Neural cell (in vitro differentiated cells): ENCODE measurements at regions not wholly inside any gene's neighbourhood (a gene's known extent, or its start where the extent isn't known, plus 50 kb on each side); places are given as distances from the start of the nearest gene placed in this dataset.

Experiments
- H2AFZ ChIP-seq: fragments of 200-600, 300-800 bp; sonication (generic), shearing (Covaris generic); 2 replicates; pipeline ENCODE4 v1.6.0; 2014; ENCODE audit warnings: low read depth, mild to moderate bottlenecking, antibody characterized with exemption, low read length, moderate library complexity
- H3F3A ChIP-seq: fragments of 200-600 bp; shearing (Covaris generic); 2 replicates; pipeline ENCODE4 v1.6.1; 2016; ENCODE audit warnings: mild to moderate bottlenecking, moderate library complexity, mixed read lengths, antibody characterized with exemption, low read length; ENCODE audit not compliant: insufficient read depth, poor library complexity, severe bottlenecking
- H3K27ac ChIP-seq: fragments of 200-600, 300-800 bp; sonication (generic), shearing (Covaris generic); 2 replicates; pipeline ENCODE4 v1.5.1; 2014; ENCODE audit warnings: mild to moderate bottlenecking, low read length, moderate library complexity
- H3K27me3 ChIP-seq: fragments of 300-800, 200-600 bp; sonication (generic), shearing (Covaris generic); 2 replicates; pipeline ENCODE4 v1.6.0; 2014; ENCODE audit warnings: mild to moderate bottlenecking, low read depth, low read length, moderate library complexity; ENCODE audit not compliant: insufficient read depth
- H3K36me3 ChIP-seq: fragments of 300-800, 200-600 bp; sonication (generic), shearing (Covaris generic); 2 replicates; pipeline ENCODE4 v1.5.1; 2014; ENCODE audit warnings: mild to moderate bottlenecking, antibody characterized with exemption, low read length, moderate library complexity; ENCODE audit not compliant: insufficient read depth
- H3K4me2 ChIP-seq: fragments of 300-800, 200-600 bp; sonication (generic), shearing (Covaris generic); 2 replicates; pipeline ENCODE4 v1.6.0; 2014; ENCODE audit warnings: mild to moderate bottlenecking, low read length
- H3K4me3 ChIP-seq: fragments of 300-800, 200-600 bp; sonication (generic), shearing (Covaris generic); 2 replicates; pipeline ENCODE4 v1.5.1; 2014; ENCODE audit warnings: mild to moderate bottlenecking, low read length, moderate library complexity
- H3K79me2 ChIP-seq: fragments of 200-600 bp; shearing (Covaris generic); replicated peaks from 2 replicates; pipeline ENCODE4 v1.6.0; 2014; ENCODE audit warnings: mild to moderate bottlenecking, low read length, moderate library complexity; ENCODE audit not compliant: insufficient read depth
- H3K9ac ChIP-seq: fragments of 300-800, 200-600 bp; sonication (generic), shearing (Covaris generic); 2 replicates; pipeline ENCODE4 v1.6.1; 2016; ENCODE audit warnings: mild to moderate bottlenecking, low read length, mixed read lengths
- H3K9me2 ChIP-seq: fragments of 200-600 bp; shearing (Covaris generic); 2 replicates; pipeline ENCODE4 v1.6.1; 2016; ENCODE audit warnings: mild to moderate bottlenecking, low read length, mixed read lengths; ENCODE audit not compliant: insufficient read depth
- H3K9me3 ChIP-seq: fragments of 200-600, 300-800 bp; sonication (generic), shearing (Covaris generic); 2 replicates; pipeline ENCODE4 v1.6.1; 2016; ENCODE audit warnings: mild to moderate bottlenecking, mixed run types, low read length, moderate library complexity, mixed read lengths
- H4K20me1 ChIP-seq: fragments of 200-600 bp; shearing (Covaris generic); 2 replicates; pipeline ENCODE4 v1.6.1; 2016; ENCODE audit warnings: mild to moderate bottlenecking, mixed run types; ENCODE audit not compliant: insufficient read depth
- EP300 ChIP-seq: fragments of 450-650 bp; conservative IDR thresholded peaks from 2 replicates; pipeline ENCODE4 v1.6.1; 2014; ENCODE audit warnings: antibody characterized with exemption, mild to moderate bottlenecking, moderate library complexity; ENCODE audit not compliant: poor library complexity, severe bottlenecking
- EZH2 ChIP-seq: fragments of 200-600, 300-800 bp; shearing (Covaris generic), sonication (generic); IDR thresholded peaks from 2 replicates; pipeline ENCODE4 v1.6.1; 2014; ENCODE audit warnings: antibody characterized with exemption, low read length, borderline replicate concordance, mild to moderate bottlenecking; ENCODE audit not compliant: insufficient read depth, poor library complexity, severe bottlenecking
- MXI1 ChIP-seq: fragments of 450-650 bp; conservative IDR thresholded peaks from 2 replicates; pipeline ENCODE4 v1.6.1; 2014; ENCODE audit warnings: antibody characterized with exemption, mild to moderate bottlenecking; ENCODE audit not compliant: poor library complexity, severe bottlenecking
- POLR2AphosphoS5 ChIP-seq: IDR thresholded peaks from 2 replicates; pipeline ENCODE4 v1.6.1; 2012
- RAD21 ChIP-seq: fragments of 450-650 bp; conservative IDR thresholded peaks from 2 replicates; pipeline ENCODE4 v1.6.1; 2014; ENCODE audit warnings: antibody characterized with exemption, mild to moderate bottlenecking, moderate library complexity
- REST ChIP-seq: IDR thresholded peaks from 2 replicates; pipeline ENCODE4 v1.6.1; 2012; ENCODE audit warnings: borderline replicate concordance
- SMC3 ChIP-seq: fragments of 450-650 bp; conservative IDR thresholded peaks from 2 replicates; pipeline ENCODE4 v1.6.1; 2014; ENCODE audit warnings: antibody characterized with exemption, mild to moderate bottlenecking, moderate library complexity; ENCODE audit not compliant: poor library complexity
- TAF1 ChIP-seq: IDR thresholded peaks from 2 replicates; pipeline ENCODE4 v1.6.1; 2012; ENCODE audit warnings: low read depth
- TF ChIP-seq, protein P1 (sequence below): fragments of 450-650 bp; IDR thresholded peaks from 2 replicates; pipeline ENCODE4 v1.5.1; 2014; ENCODE audit warnings: antibody characterized with exemption, mild to moderate bottlenecking, moderate library complexity; ENCODE audit not compliant: poor library complexity, severe bottlenecking

DNA sequence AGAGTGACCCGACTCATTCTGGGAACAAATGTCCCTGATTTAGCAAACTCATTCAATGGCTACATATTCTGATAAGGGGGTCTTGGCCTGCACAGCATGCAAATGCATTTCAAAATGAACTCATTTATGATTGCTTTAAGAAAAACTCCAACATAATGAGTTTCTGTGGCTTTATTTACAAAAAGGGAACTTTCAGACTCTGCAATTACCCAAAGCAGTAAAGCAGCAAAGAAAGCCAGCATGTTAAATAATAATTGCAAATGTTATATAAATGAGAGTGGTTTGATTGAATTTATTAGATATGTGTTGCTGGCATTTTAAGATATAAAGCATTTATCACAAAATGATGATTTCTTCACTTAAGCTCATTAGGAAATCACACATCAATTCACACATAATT, 295.7 kb downstream of the FBXW7 start:
- H3K9me3 ChIP-seq, result no peaks in the 10 kb centered on the region
- H3K36me3 ChIP-seq, result no peaks in the 10 kb centered on the region
- H3F3A ChIP-seq, result no peaks in the 10 kb centered on the region
- H3K27ac ChIP-seq, result no peak overlapping the region
- H3K9me2 ChIP-seq, result no peaks in the 10 kb centered on the region
- no peaks in the 10 kb centered on the region for H3K27me3 ChIP-seq
- no peaks in the 10 kb centered on the region for H4K20me1 ChIP-seq
- H3K4me2 ChIP-seq, result no peak overlapping the region
- no peak overlapping the region for H2AFZ ChIP-seq
- H3K9ac ChIP-seq, result no peak overlapping the region
- no peaks in the 10 kb centered on the region for H3K79me2 ChIP-seq
- H3K4me3 ChIP-seq, result no peak overlapping the region
- no peak for TF ChIP-seq MXI1

- H3F3A ChIP-seq, result no peaks in the 10 kb centered on the region
These were observed 296.7 kb downstream of the FBXW7 start for GRCh38 chr4:152239216-152239615.

GRCh38 chr4:152236519-152237056, 299.3 kb downstream of the FBXW7 start:
- H2AFZ ChIP-seq, result no peak overlapping the region
- no peak overlapping the region for H3K4me2 ChIP-seq
- H3K79me2 ChIP-seq, result no peaks in the 10 kb centered on the region
- no peaks in the 10 kb centered on the region for H3K9me2 ChIP-seq
- no peaks in the 10 kb centered on the region for H3F3A ChIP-seq
- no peak overlapping the region for H3K27ac ChIP-seq
- no peaks in the 10 kb centered on the region for H3K36me3 ChIP-seq
- no peak overlapping the region for H3K9ac ChIP-seq
- H3K9me3 ChIP-seq, result no peaks in the 10 kb centered on the region
- no peaks in the 10 kb centered on the region for H3K27me3 ChIP-seq
- no peaks in the 10 kb centered on the region for H4K20me1 ChIP-seq
- TF ChIP-seq RAD21, result no peak
- TF ChIP-seq REST, result no peak
- TF ChIP-seq, protein P1, sequence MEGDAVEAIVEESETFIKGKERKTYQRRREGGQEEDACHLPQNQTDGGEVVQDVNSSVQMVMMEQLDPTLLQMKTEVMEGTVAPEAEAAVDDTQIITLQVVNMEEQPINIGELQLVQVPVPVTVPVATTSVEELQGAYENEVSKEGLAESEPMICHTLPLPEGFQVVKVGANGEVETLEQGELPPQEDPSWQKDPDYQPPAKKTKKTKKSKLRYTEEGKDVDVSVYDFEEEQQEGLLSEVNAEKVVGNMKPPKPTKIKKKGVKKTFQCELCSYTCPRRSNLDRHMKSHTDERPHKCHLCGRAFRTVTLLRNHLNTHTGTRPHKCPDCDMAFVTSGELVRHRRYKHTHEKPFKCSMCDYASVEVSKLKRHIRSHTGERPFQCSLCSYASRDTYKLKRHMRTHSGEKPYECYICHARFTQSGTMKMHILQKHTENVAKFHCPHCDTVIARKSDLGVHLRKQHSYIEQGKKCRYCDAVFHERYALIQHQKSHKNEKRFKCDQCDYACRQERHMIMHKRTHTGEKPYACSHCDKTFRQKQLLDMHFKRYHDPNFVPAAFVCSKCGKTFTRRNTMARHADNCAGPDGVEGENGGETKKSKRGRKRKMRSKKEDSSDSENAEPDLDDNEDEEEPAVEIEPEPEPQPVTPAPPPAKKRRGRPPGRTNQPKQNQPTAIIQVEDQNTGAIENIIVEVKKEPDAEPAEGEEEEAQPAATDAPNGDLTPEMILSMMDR, result no peak
- TF ChIP-seq POLR2AphosphoS5, result no peak
- no peak for TF ChIP-seq EP300
- TF ChIP-seq MXI1, result no peak
- no peak for TF ChIP-seq SMC3
- TF ChIP-seq EZH2, result no peak
- no peak for TF ChIP-seq TAF1
- no peak overlapping the region for H3K4me3 ChIP-seq

More at GRCh38 chr4:152239216-152239615, 296.7 kb downstream of the FBXW7 start:
- TF ChIP-seq SMC3, result no peak
- Histone ChIP-seq H3K79me2 (no peaks in the 10 kb centered on the region), H2AFZ (no peak overlapping the region), H3K4me3 (no peak overlapping the region), H3K9ac (no peak overlapping the region), H3K9me3 (no peaks in the 10 kb centered on the region), H3K27me3 (no peaks in the 10 kb centered on the region), H3K27ac (no peak overlapping the region), H3K36me3 (no peaks in the 10 kb centered on the region), H4K20me1 (no peaks in the 10 kb centered on the region), H3K4me2 (no peak overlapping the region), H3K9me2 (no peaks in the 10 kb centered on the region)
